Lower lobe of right lung (tissue), 2 donors: ENCODE measurements at regions not wholly inside any gene's neighbourhood (a gene's known extent, or its start where the extent isn't known, plus 50 kb on each side); places are given as distances from the start of the nearest gene placed in this dataset. TPM values are rescaled to one million over a fixed set of nuclear protein-coding genes. Genes with fewer than 3 reads are reported as not detected.

ENCODE experiments used
- ATAC-seq, 2 donors: fragments of 200-7000 bp; cut with Tn5 transposase; one replicate each; pipeline ENCODE4 v1.9.1; 2020 to 2022; ENCODE audit warnings: mild to moderate bottlenecking in 2 of 2, moderate library complexity in 2 of 2
- DNase-seq: peaks from one replicate; pipeline ENCODE4 v3.0.0-alpha.2; 2020
- H3K27ac ChIP-seq: fragments of 200-600 bp; one replicate; pipeline ENCODE4 v1.8.0; 2022
- H3K27me3 ChIP-seq: fragments of 200-600 bp; one replicate; pipeline ENCODE4 v1.8.0; 2022; ENCODE audit warnings: low read depth
- H3K36me3 ChIP-seq: fragments of 200-600 bp; one replicate; pipeline ENCODE4 v1.8.0; 2022; ENCODE audit warnings: mild to moderate bottlenecking
- H3K4me1 ChIP-seq: fragments of 200-600 bp; one replicate; pipeline ENCODE4 v1.8.0; 2022
- H3K4me3 ChIP-seq: fragments of 200-600 bp; one replicate; pipeline ENCODE4 v1.8.0; 2022; ENCODE audit warnings: mild to moderate bottlenecking
- H3K9me3 ChIP-seq: fragments of 200-600 bp; one replicate; pipeline ENCODE4 v1.8.0; 2022
- intact Hi-C: fragments of 100-400 bp; cut with DNase I; formaldehyde crosslinking; loops from one replicate; pipeline ENCODE4 v1.11.0; 2022
- microRNA-seq: library from miRNA; unstranded; fragments of <30 nt; microRNA quantifications from one replicate; pipeline ENCODE4 v1.2.0, GENCODE V29; 2020; ENCODE audit warnings: borderline number of aligned reads
- TF ChIP-seq, protein P1 (sequence below): fragments of 200-600 bp; IDR thresholded peaks from one replicate; pipeline ENCODE4 v1.8.0; 2022; ENCODE audit warnings: antibody characterized with exemption, mild to moderate bottlenecking
- donor health status: DM: no; HTN: yes; CAD: no; lungs with severe emphysema.

- Histone ChIP-seq H3K4me1 (no peaks in the 10 kb centered on the region), H3K27me3 (no peaks in the 10 kb centered on the region), H3K36me3 (no peaks in the 10 kb centered on the region), H3K4me3 (no peak overlapping the region), H3K27ac (no peak overlapping the region), H3K9me3 (no peaks in the 10 kb centered on the region)
- DNase-seq, result no peak
- intact Hi-C loops, result no loop called here
- no peak for ATAC-seq
- TF ChIP-seq, protein P1, sequence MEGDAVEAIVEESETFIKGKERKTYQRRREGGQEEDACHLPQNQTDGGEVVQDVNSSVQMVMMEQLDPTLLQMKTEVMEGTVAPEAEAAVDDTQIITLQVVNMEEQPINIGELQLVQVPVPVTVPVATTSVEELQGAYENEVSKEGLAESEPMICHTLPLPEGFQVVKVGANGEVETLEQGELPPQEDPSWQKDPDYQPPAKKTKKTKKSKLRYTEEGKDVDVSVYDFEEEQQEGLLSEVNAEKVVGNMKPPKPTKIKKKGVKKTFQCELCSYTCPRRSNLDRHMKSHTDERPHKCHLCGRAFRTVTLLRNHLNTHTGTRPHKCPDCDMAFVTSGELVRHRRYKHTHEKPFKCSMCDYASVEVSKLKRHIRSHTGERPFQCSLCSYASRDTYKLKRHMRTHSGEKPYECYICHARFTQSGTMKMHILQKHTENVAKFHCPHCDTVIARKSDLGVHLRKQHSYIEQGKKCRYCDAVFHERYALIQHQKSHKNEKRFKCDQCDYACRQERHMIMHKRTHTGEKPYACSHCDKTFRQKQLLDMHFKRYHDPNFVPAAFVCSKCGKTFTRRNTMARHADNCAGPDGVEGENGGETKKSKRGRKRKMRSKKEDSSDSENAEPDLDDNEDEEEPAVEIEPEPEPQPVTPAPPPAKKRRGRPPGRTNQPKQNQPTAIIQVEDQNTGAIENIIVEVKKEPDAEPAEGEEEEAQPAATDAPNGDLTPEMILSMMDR, result no peak
These were observed 1260.2 kb upstream of the PCDH7 start for GRCh38 chr4:29459926-29460325.

GRCh38 chr4:29467044-29467717, 1253.0 kb upstream of the PCDH7 start:
- no peaks in the 10 kb centered on the region for H3K27me3 ChIP-seq
- H3K36me3 ChIP-seq, result no peaks in the 10 kb centered on the region
- H3K4me3 ChIP-seq, result no peak overlapping the region
- DNase-seq (no peak), ATAC-seq (no peak)
- no peak overlapping the region for H3K27ac ChIP-seq
- intact Hi-C loops, result no loop called here
- H3K4me1 ChIP-seq, result no peaks in the 10 kb centered on the region
- TF ChIP-seq, protein P1, result no peak
- H3K9me3 ChIP-seq, result no peaks in the 10 kb centered on the region

Small RNAs in the stretch of these regions (microRNA-seq; reads per million reads assigned to microRNA genes)
- gene MIR4275, result not detected
